Psoas muscle (tissue), 7 donors: ENCODE measurements at regions not wholly inside any gene's neighbourhood (a gene's known extent, or its start where the extent isn't known, plus 50 kb on each side); places are given as distances from the start of the nearest gene placed in this dataset.

Experiments used
- ATAC-seq, 4 donors: fragments of 200-7000 bp; cut with Tn5 transposase; one replicate each; pipeline ENCODE4 v1.9.1; 2020; ENCODE audit warnings: moderate library complexity in 3 of 4, mild to moderate bottlenecking in 2 of 4
- DNase-seq, 2 donors: peaks; one replicate each; pipeline ENCODE4 v3.0.0-alpha.2; 2020
- H3K27ac ChIP-seq: fragments of 200-600 bp; one replicate; pipeline ENCODE4 v1.8.0; 2022
- H3K27me3 ChIP-seq, 3 donors: fragments of 200-600 bp in 1 of 3; one replicate each; pipeline versions ENCODE4 v1.6.1 to v1.8.0; 2013 to 2022; ENCODE audit warnings: low read length in 2 of 3, mild to moderate bottlenecking in 2 of 3, moderate library complexity in 1 of 3; ENCODE audit not compliant: insufficient read depth in 3 of 3
- H3K36me3 ChIP-seq, 2 donors: fragments of 200-600 bp in 1 of 2; one replicate each; pipeline versions ENCODE4 v1.6.1 to v1.8.0; 2013 to 2022; ENCODE audit warnings: low read depth in 1 of 2, mild to moderate bottlenecking in 1 of 2, moderate library complexity in 1 of 2; ENCODE audit not compliant: insufficient read depth in 1 of 2
- H3K4me1 ChIP-seq: fragments of 200-600 bp; one replicate; pipeline ENCODE4 v1.8.0; 2022
- H3K4me3 ChIP-seq: fragments of 200-600 bp; one replicate; pipeline ENCODE4 v1.8.0; 2022; ENCODE audit warnings: mild to moderate bottlenecking
- H3K9me3 ChIP-seq: fragments of 200-600 bp; one replicate; pipeline ENCODE4 v1.8.0; 2022
- CTCF ChIP-seq: fragments of 200-600 bp; IDR thresholded peaks from one replicate; pipeline ENCODE4 v1.8.0; 2022; ENCODE audit warnings: antibody characterized with exemption
- WGBS, 3 donors: extraction: QIAGEN DNeasy Blood & Tissue Kit; methylation state at CpG; one replicate each; pipeline versions ENCODE4 v1.1.6 to v1.1.7; 2013; 5-methylcytosine and 5-hydroxymethylcytosine counted together
- intact Hi-C, 2 donors: fragments of 100-400 bp; cut with DNase I; formaldehyde crosslinking; loops; one replicate each; pipeline versions ENCODE4 v1.11.0 to v1.14.2; 2022
- donor health status: healthy with polysubstance abuse.
- donor health status: DM: no; HTN: no; CAD: no; lungs with moderate emphysema.
- donor health status: Bipolar disorder and iron deficiency.
- donor health status: healthy.
- donor health status: DM: yes; HTN: yes; CAD: no.
- donor health status: DM: no; HTN: no; CAD: no.
- donor health status: DM: yes; HTN: yes; CAD: no.

DNA sequence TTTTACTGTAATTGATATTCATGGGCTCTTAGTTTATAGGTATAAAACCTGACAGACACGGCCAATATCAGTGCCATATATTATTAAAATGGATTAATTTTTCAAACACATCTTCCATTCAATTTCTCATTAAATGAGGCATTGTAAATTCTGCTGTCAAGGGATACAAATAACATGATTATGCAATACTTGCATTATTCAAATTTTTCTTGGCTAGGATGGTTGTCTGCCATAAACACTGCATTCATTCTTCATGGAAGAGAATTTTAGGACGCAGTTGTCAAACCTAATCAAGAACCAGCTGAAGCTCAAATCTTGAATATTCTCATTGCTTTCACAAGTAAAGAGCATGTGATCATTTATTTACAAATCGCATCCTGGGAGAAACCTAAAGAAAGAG, 255.6 kb downstream of the RDH14 start:
- DNase-seq (no peak), ATAC-seq (no peak)
- Histone ChIP-seq H3K4me1 (no peaks in the 10 kb centered on the region), H3K9me3 (no peaks in the 10 kb centered on the region), H3K27me3 (no peaks in the 10 kb centered on the region), H3K36me3 (no peaks in the 10 kb centered on the region), H3K27ac (no peak overlapping the region), H3K4me3 (no peak overlapping the region)
- WGBS, 3 donors = 87 to 92% (median 89%) methylated on average over 3 of the region's 3 CpGs
- no peak for TF ChIP-seq CTCF
- intact Hi-C loops = loop anchor here in 1 of 2 donors (5.0 kb wide), 1 partner anchor 68 kb away; no protein-coding TSS in a partner anchor

- H3K4me1 ChIP-seq = no peaks in the 10 kb centered on the region
- ATAC-seq = no peak
- no peaks in the 10 kb centered on the region for H3K36me3 ChIP-seq
- no peak for TF ChIP-seq CTCF
- intact Hi-C loops = loop anchor here in 1 of 2 donors (5.0 kb wide), 1 partner anchor 64 kb away; no protein-coding TSS in a partner anchor
- DNase-seq = no peak
- H3K27me3 ChIP-seq = no peaks in the 10 kb centered on the region
- 71 to 91% (median 81%) methylated on average over 2 of the region's 2 CpGs for WGBS, 3 donors
- H3K27ac ChIP-seq = no peak overlapping the region
- H3K9me3 ChIP-seq = no peaks in the 10 kb centered on the region
- H3K4me3 ChIP-seq = no peak overlapping the region
These were observed 258.9 kb downstream of the RDH14 start for GRCh38 chr2:18301421-18302139.

GRCh38 chr2:18299423-18300212, 260.8 kb downstream of the RDH14 start:
- Histone ChIP-seq H3K4me3 (no peak overlapping the region), H3K27me3 (no peaks in the 10 kb centered on the region), H3K9me3 (no peaks in the 10 kb centered on the region), H3K36me3 (no peaks in the 10 kb centered on the region), H3K27ac (no peak overlapping the region), H3K4me1 (no peaks in the 10 kb centered on the region)
- WGBS, 3 donors = 84 to 88% (median 84%) methylated on average over 9 of the region's 9 CpGs
- DNase-seq = no peak
- no peak for ATAC-seq
- no peak for TF ChIP-seq CTCF
- intact Hi-C loops = loop anchor here in 1 of 2 donors (5.0 kb wide), 1 partner anchor 62 kb away; no protein-coding TSS in a partner anchor

DNA sequence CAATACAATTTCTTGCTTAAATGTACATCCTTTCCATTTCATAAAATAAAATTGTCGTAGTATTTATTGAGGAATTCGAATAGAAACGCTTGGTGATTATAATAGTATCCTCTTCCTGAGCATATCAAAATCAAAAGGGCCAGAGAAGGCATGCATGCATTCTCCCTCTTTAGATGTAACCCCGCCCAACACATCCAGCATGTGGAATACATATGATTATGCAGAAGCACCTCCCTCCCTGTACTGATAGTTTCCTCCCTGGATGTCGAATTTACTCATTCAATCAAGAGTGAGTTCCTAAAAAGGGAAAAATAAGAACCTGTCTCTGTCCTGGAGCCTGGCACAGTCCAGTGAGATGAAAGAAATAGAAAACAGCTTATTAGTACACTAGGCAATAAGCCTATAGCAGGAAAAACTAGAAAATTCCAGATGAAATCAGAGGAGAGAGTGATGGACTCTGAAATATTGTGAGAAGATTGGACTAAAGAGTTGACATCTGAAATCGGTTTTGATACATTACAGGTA, 262.9 kb downstream of the RDH14 start:
- Histone ChIP-seq H3K9me3 (no peaks in the 10 kb centered on the region), H3K27ac (no peak overlapping the region), H3K4me1 (no peaks in the 10 kb centered on the region), H3K36me3 (no peaks in the 10 kb centered on the region), H3K4me3 (no peak overlapping the region), H3K27me3 (no peaks in the 10 kb centered on the region)
- intact Hi-C loops = no loop called here
- no peak for TF ChIP-seq CTCF
- WGBS, 3 donors = 70 to 84% (median 79%) methylated on average over 6 of the region's 6 CpGs
- DNase-seq = no peak
- ATAC-seq = no peak
